SK-N-SH treated with all-trans-retinoic acid at 6 μM for 48 hours (cell line): ENCODE measurements at regions not wholly inside any gene's neighbourhood (a gene's known extent, or its start where the extent isn't known, plus 50 kb on each side); places are given as distances from the start of the nearest gene placed in this dataset.

Experiments
- BACH2 ChIP-seq: fragments of 250-450 bp; sonication (Bioruptor Pico); IDR thresholded peaks from 2 replicates; pipeline ENCODE4 v1.9.0; 2021; ENCODE audit warnings: mild to moderate bottlenecking, borderline replicate concordance
- GLIS3 ChIP-seq: fragments of 250-450 bp; sonication (Bioruptor Pico); IDR thresholded peaks from 2 replicates; pipeline ENCODE4 v1.5.0; 2020; ENCODE audit warnings: mild to moderate bottlenecking, moderate library complexity

DNA sequence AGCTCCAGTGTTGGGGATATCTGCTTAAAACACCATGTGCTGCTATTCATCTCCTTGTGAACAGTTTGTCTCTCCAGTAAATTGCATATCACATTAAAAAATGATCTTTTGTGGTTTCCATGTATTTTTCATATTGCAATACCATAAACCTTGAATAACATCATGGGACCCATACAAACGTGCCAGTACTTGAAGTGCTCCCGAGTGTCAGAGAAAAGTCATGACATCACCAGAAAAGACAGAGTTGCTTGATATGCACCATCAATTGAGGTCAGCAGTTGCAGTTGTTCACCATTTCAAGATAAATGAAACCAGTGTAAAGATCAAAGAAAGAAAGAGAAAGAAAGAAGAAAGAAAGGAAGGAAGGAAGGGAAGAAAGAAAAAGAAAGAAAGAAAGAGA, 278.6 kb downstream of the ZNF621 start:
- no peak for TF ChIP-seq BACH2
- TF ChIP-seq GLIS3 (CRISPR knock-in tag), result no peak
